Parathyroid adenoma (tissue), 2 donors: ENCODE measurements at regions not wholly inside any gene's neighbourhood (a gene's known extent, or its start where the extent isn't known, plus 50 kb on each side); places are given as distances from the start of the nearest gene placed in this dataset.

ENCODE experiments used
- H2AFZ ChIP-seq: fragments of 300-600 bp; sonication (generic); one replicate; pipeline ENCODE4 v1.7.0; 2017; ENCODE audit warnings: antibody characterized with exemption, mild to moderate bottlenecking
- H3K27ac ChIP-seq: fragments of 300-600 bp; sonication (generic); one replicate; pipeline ENCODE4 v1.7.0; 2017
- H3K27me3 ChIP-seq: fragments of 300-600 bp; sonication (generic); one replicate; pipeline ENCODE4 v1.7.0; 2017; ENCODE audit warnings: low read length; ENCODE audit not compliant: control insufficient read depth, insufficient read depth
- H3K36me3 ChIP-seq: fragments of 300-600 bp; sonication (generic); one replicate; pipeline ENCODE4 v1.7.0; 2017; ENCODE audit warnings: low read length; ENCODE audit not compliant: control insufficient read depth, insufficient read depth
- H3K4me1 ChIP-seq: fragments of 300-600 bp; sonication (generic); one replicate; pipeline ENCODE4 v1.7.0; 2017; ENCODE audit warnings: control low read depth
- H3K4me2 ChIP-seq: fragments of 300-600 bp; sonication (generic); one replicate; pipeline ENCODE4 v1.7.0; 2017; ENCODE audit warnings: low read length
- H3K4me3 ChIP-seq: fragments of 300-600 bp; sonication (generic); one replicate; pipeline ENCODE4 v1.7.0; 2017; ENCODE audit warnings: low read depth, low read length
- H3K79me2 ChIP-seq: fragments of 300-600 bp; sonication (generic); one replicate; pipeline ENCODE4 v1.7.0; 2017; ENCODE audit warnings: control low read depth
- H3K9ac ChIP-seq: fragments of 300-600 bp; sonication (generic); one replicate; pipeline ENCODE4 v1.7.0; 2017; ENCODE audit warnings: mild to moderate bottlenecking
- H3K9me3 ChIP-seq: fragments of 300-600 bp; sonication (generic); one replicate; pipeline ENCODE4 v1.7.0; 2017; ENCODE audit warnings: low read length; ENCODE audit not compliant: control insufficient read depth
- TF ChIP-seq, protein P1 (sequence below): fragments of 300-600 bp; sonication (generic); IDR thresholded peaks from one replicate; pipeline ENCODE4 v1.7.0; 2017; ENCODE audit warnings: antibody characterized with exemption, mild to moderate bottlenecking
- donor health status: primary hyperparathyroidism.

- Histone ChIP-seq H2AFZ (no peak overlapping the region), H3K27ac (no peak overlapping the region), H3K9ac (no peak overlapping the region), H3K36me3 (no peaks in the 10 kb centered on the region), H3K9me3 (no peaks in the 10 kb centered on the region), H3K4me3 (no peak overlapping the region), H3K4me1 (no peaks in the 10 kb centered on the region), H3K79me2 (no peaks in the 10 kb centered on the region), H3K27me3 (no peaks in the 10 kb centered on the region), H3K4me2 (no peak overlapping the region)
- TF ChIP-seq, protein P1, sequence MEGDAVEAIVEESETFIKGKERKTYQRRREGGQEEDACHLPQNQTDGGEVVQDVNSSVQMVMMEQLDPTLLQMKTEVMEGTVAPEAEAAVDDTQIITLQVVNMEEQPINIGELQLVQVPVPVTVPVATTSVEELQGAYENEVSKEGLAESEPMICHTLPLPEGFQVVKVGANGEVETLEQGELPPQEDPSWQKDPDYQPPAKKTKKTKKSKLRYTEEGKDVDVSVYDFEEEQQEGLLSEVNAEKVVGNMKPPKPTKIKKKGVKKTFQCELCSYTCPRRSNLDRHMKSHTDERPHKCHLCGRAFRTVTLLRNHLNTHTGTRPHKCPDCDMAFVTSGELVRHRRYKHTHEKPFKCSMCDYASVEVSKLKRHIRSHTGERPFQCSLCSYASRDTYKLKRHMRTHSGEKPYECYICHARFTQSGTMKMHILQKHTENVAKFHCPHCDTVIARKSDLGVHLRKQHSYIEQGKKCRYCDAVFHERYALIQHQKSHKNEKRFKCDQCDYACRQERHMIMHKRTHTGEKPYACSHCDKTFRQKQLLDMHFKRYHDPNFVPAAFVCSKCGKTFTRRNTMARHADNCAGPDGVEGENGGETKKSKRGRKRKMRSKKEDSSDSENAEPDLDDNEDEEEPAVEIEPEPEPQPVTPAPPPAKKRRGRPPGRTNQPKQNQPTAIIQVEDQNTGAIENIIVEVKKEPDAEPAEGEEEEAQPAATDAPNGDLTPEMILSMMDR: no peak
These were observed 300.9 kb downstream of the TXNL1 start for GRCh38 chr18:56337507-56337906.

- TF ChIP-seq, protein P1: no peak
These were observed 304.6 kb downstream of the TXNL1 start for GRCh38 chr18:56333839-56334238.

DNA sequence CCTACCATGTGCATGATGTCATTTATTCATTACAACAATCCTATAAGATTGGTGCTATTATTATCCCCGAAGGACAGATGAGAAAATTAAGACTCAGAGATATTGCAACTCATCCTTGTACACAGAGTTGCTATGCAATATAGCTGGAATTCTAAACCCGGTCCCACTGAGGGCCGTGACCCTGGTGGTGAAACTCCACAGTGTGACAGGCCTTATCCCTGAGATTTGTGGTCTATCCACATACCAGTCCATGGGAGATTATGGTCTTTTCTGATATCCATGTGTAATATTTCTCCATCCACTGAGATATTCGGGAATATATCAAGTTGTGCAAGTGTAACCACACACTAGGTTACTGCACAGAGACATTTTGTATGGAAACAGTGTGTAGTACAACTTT lies 305.2 kb downstream of the TXNL1 start:
- Histone ChIP-seq H2AFZ (no peak overlapping the region), H3K4me1 (no peaks in the 10 kb centered on the region), H3K27me3 (no peaks in the 10 kb centered on the region), H3K9me3 (no peaks in the 10 kb centered on the region), H3K79me2 (no peaks in the 10 kb centered on the region), H3K9ac (no peak overlapping the region), H3K4me2 (no peak overlapping the region), H3K36me3 (no peaks in the 10 kb centered on the region), H3K4me3 (no peak overlapping the region), H3K27ac (no peak overlapping the region)
- TF ChIP-seq, protein P1: no peak

More at GRCh38 chr18:56333839-56334238, 304.6 kb downstream of the TXNL1 start:
- H3K4me1 ChIP-seq: no peaks in the 10 kb centered on the region
- no peaks in the 10 kb centered on the region for H3K36me3 ChIP-seq
- H3K27ac ChIP-seq: no peak overlapping the region
- no peaks in the 10 kb centered on the region for H3K27me3 ChIP-seq
- H3K9me3 ChIP-seq: no peaks in the 10 kb centered on the region
- no peak overlapping the region for H3K4me3 ChIP-seq
- no peak overlapping the region for H3K4me2 ChIP-seq
- H2AFZ ChIP-seq: no peak overlapping the region
- no peak overlapping the region for H3K9ac ChIP-seq
- no peaks in the 10 kb centered on the region for H3K79me2 ChIP-seq

DNA sequence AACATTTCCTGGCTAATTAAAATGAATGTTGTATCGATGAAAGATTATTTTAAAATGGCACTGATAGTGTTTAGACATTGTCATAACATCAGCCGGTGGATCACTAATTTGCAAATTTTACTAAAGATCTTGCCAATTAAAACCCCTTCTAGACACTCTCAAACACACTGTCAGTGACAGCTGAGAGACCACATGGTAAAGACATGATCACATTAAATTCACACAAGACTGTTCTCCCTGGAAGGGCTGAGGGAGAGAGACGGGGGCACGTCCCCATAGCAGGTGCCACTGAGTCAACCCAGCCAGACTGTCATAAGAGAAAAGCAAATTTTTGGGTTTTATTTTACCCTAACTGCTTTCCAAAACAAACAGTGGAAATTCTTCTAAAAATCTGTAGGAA lies 306.0 kb downstream of the TXNL1 start:
- H3K36me3 ChIP-seq: no peaks in the 10 kb centered on the region
- H3K9ac ChIP-seq: no peak overlapping the region
- no peak overlapping the region for H2AFZ ChIP-seq
- H3K79me2 ChIP-seq: no peaks in the 10 kb centered on the region
- no peaks in the 10 kb centered on the region for H3K9me3 ChIP-seq
- H3K27me3 ChIP-seq: no peaks in the 10 kb centered on the region
- no peak overlapping the region for H3K4me3 ChIP-seq
- no peak overlapping the region for H3K27ac ChIP-seq
- TF ChIP-seq, protein P1: no peak
- H3K4me2 ChIP-seq: no peak overlapping the region
- no peaks in the 10 kb centered on the region for H3K4me1 ChIP-seq

- Histone ChIP-seq H3K27me3 (no peaks in the 10 kb centered on the region), H2AFZ (no peak overlapping the region), H3K36me3 (no peaks in the 10 kb centered on the region), H3K4me1 (no peaks in the 10 kb centered on the region), H3K4me2 (no peak overlapping the region), H3K9ac (no peak overlapping the region), H3K27ac (no peak overlapping the region), H3K79me2 (no peaks in the 10 kb centered on the region), H3K4me3 (no peak overlapping the region), H3K9me3 (no peaks in the 10 kb centered on the region)
- TF ChIP-seq, protein P1: no peak
These were observed 307.9 kb downstream of the TXNL1 start for GRCh38 chr18:56330366-56331110.
